ENCODE measurements at regions not wholly inside any gene's neighbourhood (a gene's known extent, or its start where the extent isn't known, plus 50 kb on each side); places are given as distances from the start of the nearest gene placed in this dataset.

DNA sequence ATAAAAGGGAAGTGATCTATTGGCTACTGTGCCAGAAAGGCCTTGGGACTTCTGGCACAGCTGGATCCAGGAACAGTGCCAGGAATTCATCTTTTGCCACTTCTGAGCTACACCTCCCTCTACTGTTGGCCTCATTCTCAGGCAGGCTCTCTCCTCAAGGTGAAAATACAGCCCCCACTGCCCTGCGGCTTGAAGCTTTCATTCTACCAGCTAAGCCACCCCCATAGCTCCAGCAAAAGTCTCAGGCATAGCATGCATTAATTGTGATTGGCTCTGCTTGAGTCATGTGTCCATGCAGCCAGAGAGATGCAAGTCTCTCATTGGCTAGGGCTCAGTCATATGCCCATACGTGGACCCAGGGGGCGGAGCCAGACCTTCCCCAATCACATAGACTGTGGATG lies 142.4 kb downstream of the TPRA1 start:
- TF ChIP-seq CTCF (IDR thresholded peaks at IDR 0.05; ENCODE audit: low read length), result no peak
- TF ChIP-seq EZH2 (IDR thresholded peaks at IDR 0.05; ENCODE audit: borderline replicate concordance, low read length), result no peak

All from OCI-LY1 (cell line).